Embryonic facial prominence (tissue), 1 donor: ENCODE measurements at regions not wholly inside any gene's neighbourhood (a gene's known extent, or its start where the extent isn't known, plus 50 kb on each side); places are given as distances from the start of the nearest gene placed in this dataset.
"Not testable (repeated sequence)": the region's sequence is repeated elsewhere in the genome, so short reads cannot be mapped to it uniquely, and the experiment has no call there.

ENCODE experiments used
- DNase-seq: peaks from one replicate; pipeline ENCODE4 v3.0.0-alpha.2; 2016; ENCODE audit errors: extremely low spot score

DNA sequence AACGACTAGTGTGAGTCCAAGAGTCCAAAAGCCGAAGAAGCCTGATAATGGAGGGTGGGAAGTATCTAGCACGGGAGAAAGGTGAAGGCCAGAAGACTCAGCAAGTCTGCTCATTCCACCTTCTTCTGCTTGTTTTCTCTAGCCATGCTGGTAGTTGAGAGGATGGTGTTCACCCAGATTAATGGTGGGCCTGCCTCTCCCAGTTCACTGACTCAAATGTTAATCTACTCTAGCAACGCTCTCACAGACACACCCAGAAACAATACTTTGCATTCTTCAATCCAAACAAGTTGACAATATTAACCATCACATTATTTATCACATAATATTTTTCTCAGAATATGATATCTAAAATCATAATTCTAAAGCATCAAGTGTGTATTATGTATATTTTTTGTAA is 1055.1 kb upstream of the PCDH10 start:
- no peak for DNase-seq

- DNase-seq: no peak
Observed at GRCh38 chr4:132097041-132097440, 1052.1 kb upstream of the PCDH10 start.

- DNase-seq: no peak
Observed at GRCh38 chr4:132101526-132101925, 1047.6 kb upstream of the PCDH10 start.

- DNase-seq: no peak
Observed at GRCh38 chr4:132108784-132109183, 1040.3 kb upstream of the PCDH10 start.

DNA sequence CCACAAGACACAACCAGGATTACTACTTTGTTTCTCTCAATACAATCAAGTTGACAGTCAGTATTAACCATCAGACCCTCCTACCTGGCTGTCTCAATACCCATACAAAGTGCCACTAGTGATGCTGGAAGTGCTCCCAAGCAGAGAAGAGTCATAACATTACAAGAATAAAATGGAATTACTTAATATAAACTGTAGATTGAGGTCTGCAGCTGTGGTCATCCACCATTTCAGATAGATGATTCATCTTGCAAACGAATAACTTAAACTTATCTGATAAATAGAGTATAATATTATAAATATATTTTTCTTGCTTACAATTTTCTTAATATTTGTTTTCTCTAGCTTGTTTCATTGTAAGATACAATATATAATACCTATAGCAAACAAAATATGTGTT is 1034.2 kb upstream of the PCDH10 start:
- DNase-seq: no peak

GRCh38 chr4:132122741-132123140 is 1026.4 kb upstream of the PCDH10 start:
- not testable (repeated sequence) for DNase-seq

GRCh38 chr4:132123870-132124623 is 1025.0 kb upstream of the PCDH10 start:
- no peak for DNase-seq

DNA sequence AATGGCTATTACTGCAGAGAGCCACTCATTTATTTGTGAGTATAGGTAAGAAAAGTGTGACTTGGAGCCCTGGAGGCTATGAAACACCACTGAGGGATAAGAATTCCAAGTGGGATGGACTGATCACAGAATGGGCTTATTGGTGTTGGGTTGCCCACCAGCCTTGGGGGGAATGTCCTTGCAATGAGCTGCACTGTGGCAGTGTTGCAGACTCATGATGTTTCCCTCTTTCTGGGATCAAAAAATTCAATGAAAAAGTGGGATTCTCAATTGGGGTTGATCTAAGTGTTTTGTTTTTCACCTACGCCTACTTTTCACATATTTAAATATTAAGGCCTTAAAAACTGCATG is 1024.5 kb upstream of the PCDH10 start:
- DNase-seq: no peak

DNA sequence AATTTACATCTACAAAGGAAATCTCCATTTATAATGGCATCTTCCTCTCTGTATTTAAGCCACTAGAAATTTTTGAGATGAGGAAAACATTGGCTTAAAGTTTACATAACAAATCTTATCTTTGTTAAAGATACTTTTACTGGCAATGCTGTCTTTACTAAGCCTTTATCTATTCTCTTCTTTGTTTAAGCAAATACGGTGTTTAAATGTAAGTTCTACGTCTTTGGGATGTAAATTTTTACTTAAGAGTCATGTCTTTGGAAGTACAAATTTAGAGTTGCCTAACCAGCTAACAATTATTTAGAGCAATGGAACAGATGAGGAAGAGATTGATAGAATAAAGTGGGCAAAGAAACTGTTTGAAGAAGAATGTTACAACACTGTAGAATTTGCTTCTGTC is 1024.0 kb upstream of the PCDH10 start:
- DNase-seq: no peak

DNA sequence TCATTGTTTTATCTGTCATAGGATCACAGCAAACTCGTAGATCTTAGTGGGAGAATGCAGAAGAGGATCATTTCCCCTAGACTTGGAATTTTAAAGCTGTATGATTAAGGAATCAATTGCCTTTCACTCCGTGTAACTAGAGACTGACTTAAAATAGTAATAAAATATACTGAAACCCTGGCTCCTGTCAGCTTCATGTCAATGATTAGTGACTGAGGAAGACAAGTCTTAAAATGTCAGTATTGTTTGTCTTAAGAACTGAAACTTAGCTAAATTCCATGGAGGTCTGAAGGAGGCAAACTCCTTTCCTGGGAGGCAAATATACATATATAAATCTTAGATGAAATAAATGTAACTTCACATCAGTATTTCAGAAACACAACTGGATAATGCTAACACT is 1016.7 kb upstream of the PCDH10 start:
- DNase-seq: no peak

DNA sequence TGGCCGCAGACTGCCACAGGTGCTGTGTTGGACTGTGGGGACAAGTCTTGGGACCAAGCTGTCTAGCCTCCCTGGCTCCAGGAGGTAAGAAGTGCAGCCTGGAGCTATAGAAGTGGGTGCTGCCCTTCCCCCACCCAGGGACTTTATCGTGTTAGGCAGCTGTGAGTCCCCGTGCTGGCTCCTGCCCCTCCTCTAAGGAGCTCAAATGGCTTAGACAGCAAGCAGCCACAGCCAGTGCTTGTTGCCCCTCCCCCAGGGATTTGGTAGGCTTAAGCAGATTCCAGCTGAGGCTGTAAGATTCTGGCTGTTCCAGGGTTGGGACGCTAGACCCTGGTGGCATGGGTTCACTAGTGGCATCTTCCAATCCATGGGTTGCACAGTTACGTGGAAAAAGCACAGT is 979.4 kb upstream of the PCDH10 start:
- DNase-seq: no peak

- no peak for DNase-seq
Observed at GRCh38 chr4:132180020-132180427, 969.1 kb upstream of the PCDH10 start.

DNA sequence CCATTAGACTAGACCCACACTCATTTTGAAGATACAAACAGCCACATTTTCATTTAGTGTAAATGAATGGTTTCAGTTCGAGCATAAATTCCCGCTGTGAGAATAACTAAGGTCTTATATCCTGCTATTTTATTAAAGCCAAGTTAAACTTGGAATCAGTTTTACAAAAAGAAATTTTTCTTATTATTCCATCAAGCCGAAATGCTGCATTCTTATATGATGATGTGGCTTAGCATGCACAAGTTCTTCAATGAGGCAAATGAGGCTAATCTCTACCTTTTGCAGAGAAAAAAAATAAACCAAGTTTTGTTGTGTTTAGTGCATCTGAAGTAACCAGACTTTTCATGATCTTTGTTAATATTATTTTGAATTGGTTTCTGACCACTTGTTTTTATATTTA is 953.9 kb upstream of the PCDH10 start:
- DNase-seq: no peak

- no peak for DNase-seq
Observed at GRCh38 chr4:132203618-132204017, 945.5 kb upstream of the PCDH10 start.

GRCh38 chr4:132214519-132214918 is 934.6 kb upstream of the PCDH10 start:
- no peak for DNase-seq

- DNase-seq: no peak
Observed at GRCh38 chr4:132218406-132218805, 930.7 kb upstream of the PCDH10 start.

DNA sequence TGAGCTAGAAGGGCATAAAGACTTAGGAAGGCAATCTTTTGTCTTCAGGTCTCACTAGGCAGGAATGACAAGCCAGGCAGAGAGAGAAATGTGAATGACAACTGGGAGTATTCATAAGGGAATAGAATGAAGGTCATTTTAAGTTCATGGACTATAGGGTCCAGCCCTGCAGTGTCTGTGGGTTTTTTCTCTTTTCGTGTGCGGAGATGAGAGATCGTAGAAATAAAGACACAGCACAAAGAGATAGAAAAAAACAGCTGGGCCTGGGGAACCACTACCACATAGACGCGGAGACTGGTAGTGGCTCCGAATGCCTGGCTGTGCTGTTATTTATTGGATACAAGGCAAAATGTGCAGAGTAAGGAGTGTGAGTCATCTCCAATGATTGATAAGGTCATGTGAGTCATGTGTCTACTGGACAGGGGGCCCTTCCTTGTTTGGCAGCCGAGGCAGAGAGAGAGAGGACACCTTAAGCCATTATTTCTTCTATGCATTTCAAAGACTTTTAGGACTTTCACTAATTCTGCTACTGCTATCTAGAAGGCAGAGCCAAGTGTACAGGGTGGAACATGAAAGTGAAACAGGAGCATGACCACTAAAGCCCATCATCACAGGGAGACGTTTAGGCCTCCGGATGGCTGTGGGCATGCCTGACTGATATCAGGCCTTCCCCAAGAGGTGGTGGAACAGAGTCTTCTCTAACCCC is 921.8 kb upstream of the PCDH10 start:
- DNase-seq: no peak

DNA sequence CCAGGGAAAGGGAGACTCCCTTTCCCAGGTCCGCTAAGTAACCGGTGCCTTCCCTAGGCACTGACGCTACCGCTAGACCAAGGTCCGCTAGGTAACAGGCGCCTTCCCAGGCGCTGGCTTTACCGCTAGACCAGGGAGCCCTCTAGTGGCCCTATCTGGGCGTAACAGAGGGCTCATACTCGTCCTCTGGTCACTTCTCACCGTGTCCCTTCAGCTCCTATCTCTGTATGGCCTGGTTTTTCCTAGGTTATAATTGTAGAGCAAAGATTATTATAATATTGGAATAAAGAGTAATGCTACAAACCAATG is 921.3 kb upstream of the PCDH10 start:
- not testable (repeated sequence) for DNase-seq

DNA sequence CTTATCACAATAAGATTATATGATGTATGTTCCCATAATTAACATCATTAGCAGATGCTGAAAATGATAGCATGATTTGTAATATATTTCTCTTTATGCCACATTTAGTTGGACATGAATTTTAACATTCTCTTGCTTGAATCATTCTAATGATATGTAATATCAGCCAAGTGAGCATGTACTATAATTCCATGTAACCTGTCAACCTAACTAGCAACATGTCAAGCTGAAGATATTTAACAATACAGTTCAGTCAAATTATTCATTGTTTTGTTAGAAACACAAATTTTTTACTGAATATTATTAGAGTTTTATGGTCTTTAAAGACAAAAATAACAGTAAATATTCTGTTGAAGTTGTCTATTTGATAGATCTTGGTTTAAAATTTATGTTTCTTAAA is 920.4 kb upstream of the PCDH10 start:
- DNase-seq: no peak

- DNase-seq: no peak
Observed at GRCh38 chr4:132230025-132230424, 919.1 kb upstream of the PCDH10 start.

DNA sequence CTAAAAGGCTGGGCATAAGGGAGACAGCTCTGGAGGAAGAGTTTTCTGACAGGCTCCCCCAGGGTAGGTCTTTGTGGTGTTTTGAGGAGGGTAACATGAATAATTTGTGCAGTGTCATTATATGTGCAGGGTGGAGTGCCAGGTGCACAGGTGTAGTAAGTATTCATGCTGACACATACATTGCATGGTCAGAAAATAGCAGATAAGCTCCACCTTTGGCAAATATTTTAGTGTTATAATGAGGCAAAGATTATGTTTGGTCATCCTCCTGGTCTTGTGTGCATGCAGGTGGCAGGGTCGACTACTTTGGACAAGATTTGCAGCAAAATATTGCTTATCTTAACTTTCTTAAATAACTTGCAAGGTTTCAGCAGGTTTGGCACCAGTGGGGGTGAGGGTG is 910.4 kb upstream of the PCDH10 start:
- no peak for DNase-seq

- no peak for DNase-seq
Observed at GRCh38 chr4:132240081-132240480, 909.0 kb upstream of the PCDH10 start.

DNA sequence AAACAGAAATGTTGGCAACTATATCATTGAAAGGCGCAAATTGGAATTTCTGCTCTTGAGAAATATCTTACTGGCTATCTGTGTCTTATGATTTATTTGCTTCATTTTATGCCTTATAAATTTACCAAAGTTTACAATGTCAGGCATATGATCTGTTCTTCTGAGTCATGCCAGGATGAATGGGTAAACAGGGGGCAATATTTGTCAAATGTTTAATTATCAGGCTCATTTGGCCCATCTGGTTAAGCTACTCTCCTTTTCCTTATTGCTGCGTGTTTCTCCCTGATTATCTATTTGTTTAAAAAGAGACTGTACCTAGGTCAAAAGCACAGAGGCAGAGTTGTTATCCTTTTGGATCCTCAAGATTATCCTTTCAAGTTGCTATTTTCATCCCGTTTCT is 903.8 kb upstream of the PCDH10 start:
- DNase-seq: no peak

DNA sequence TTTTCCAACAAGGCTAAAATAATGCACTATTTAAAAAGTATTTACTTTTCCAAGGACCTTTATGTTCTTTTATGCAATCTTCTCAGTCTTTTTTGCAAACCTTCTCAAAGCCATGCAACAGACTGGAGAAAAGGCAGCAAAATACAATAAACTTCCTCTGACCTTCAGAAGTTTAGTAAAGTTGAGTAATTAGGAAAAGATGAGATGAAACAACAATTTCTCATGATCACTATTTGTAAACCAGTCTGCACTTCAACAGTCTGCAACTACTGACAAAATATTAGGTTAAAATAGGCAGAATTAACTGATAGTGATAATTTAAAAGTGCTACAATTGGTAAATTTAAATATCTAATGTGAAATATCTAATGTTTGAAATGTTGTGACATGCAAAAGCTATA is 884.9 kb upstream of the PCDH10 start:
- no peak for DNase-seq
